IMR-90 (cell line): ENCODE measurements at regions not wholly inside any gene's neighbourhood (a gene's known extent, or its start where the extent isn't known, plus 50 kb on each side); places are given as distances from the start of the nearest gene placed in this dataset.

Source experiments
- ATAC-seq: fragments of 200-7000 bp; cut with Tn5 transposase; 2 replicates; pipeline ENCODE4 v1.9.1; 2020; ENCODE audit warnings: low read depth, mild to moderate bottlenecking, moderate library complexity
- BruUV-seq: library from RNA; stranded (reverse); fragments of 400-500 nt; replicated peaks from 2 replicates; lab custom pipeline; 2021; lab: Mats Ljungman, UMichigan
- CTCF ChIA-PET: fragments of 300-600 bp; formaldehyde crosslinking; extraction: SDS; loops from one replicate; lab custom pipeline; 2021; ENCODE audit warnings: antibody characterized with exemption; lab: Yijun Ruan, JAX
- POLR2A ChIA-PET: fragments of 300-600 bp; sonication (Branson Sonifier 250); formaldehyde crosslinking; loops from one replicate; lab custom pipeline; 2022; ENCODE audit warnings: antibody characterized with exemption; ENCODE audit not compliant: unreplicated experiment; lab: Charles Lee
- DNase-seq: peaks from one replicate; pipeline ENCODE4 v3.0.0; 2013
- H2AFZ ChIP-seq: replicated peaks from 2 replicates; pipeline ENCODE3; 2013; ENCODE audit warnings: low read length, mild to moderate bottlenecking; ENCODE audit not compliant: poor library complexity
- H2AK5ac ChIP-seq: 2 replicates; pipeline ENCODE4 v1.6.1; 2013; ENCODE audit warnings: low read depth, low read length, inconsistent platforms
- H2AK9ac ChIP-seq: replicated peaks from 2 replicates; pipeline ENCODE3; 2013; ENCODE audit warnings: mild to moderate bottlenecking, low read depth, low read length, moderate library complexity; ENCODE audit not compliant: poor library complexity
- H2BK120ac ChIP-seq: 2 replicates; pipeline ENCODE4 v1.6.1; 2013; ENCODE audit warnings: low read depth, low read length, inconsistent platforms
- H2BK15ac ChIP-seq: 3 replicates; pipeline ENCODE4 v1.6.1; 2013; ENCODE audit warnings: low read depth, low read length, inconsistent platforms
- H2BK20ac ChIP-seq: 2 replicates; pipeline ENCODE4 v1.6.1; 2013; ENCODE audit warnings: low read depth, mild to moderate bottlenecking, inconsistent platforms, low read length, moderate library complexity
- H2BK5ac ChIP-seq: 2 replicates; pipeline ENCODE4 v1.6.1; 2013; ENCODE audit warnings: mild to moderate bottlenecking, low read depth, low read length, inconsistent platforms; ENCODE audit not compliant: poor library complexity, severe bottlenecking
- H3K14ac ChIP-seq: replicated peaks from 2 replicates; pipeline ENCODE4 v1.6.1; 2013; ENCODE audit warnings: low read depth, low read length, inconsistent platforms
- H3K18ac ChIP-seq: 2 replicates; pipeline ENCODE4 v1.6.1; 2013; ENCODE audit warnings: low read depth, low read length, control low read depth
- H3K23ac ChIP-seq: 2 replicates; pipeline ENCODE4 v1.6.1; 2013; ENCODE audit warnings: low read depth, low read length, inconsistent platforms
- H3K27ac ChIP-seq: 2 replicates; pipeline ENCODE4 v1.5.1; 2013; ENCODE audit warnings: mild to moderate bottlenecking, control low read depth, low read length; ENCODE audit not compliant: insufficient read depth
- H3K27me3 ChIP-seq: 2 replicates; pipeline ENCODE4 v1.6.1; 2013; ENCODE audit warnings: low read length; ENCODE audit not compliant: control insufficient read depth, insufficient read depth
- H3K36me3 ChIP-seq: 2 replicates; pipeline ENCODE4 v1.6.1; 2013; ENCODE audit warnings: low read length, mixed read lengths; ENCODE audit not compliant: control insufficient read depth, insufficient read depth
- H3K4ac ChIP-seq: 2 replicates; pipeline ENCODE4 v1.6.1; 2013; ENCODE audit warnings: low read depth, low read length, inconsistent platforms
- H3K4me1 ChIP-seq: 2 replicates; pipeline ENCODE4 v1.6.1; 2013; ENCODE audit warnings: low read length, mixed read lengths; ENCODE audit not compliant: control insufficient read depth, insufficient read depth
- H3K4me2 ChIP-seq: 2 replicates; pipeline ENCODE4 v1.6.1; 2013; ENCODE audit warnings: low read depth, mild to moderate bottlenecking, control low read depth, low read length, moderate library complexity
- H3K4me3 ChIP-seq: 2 replicates; pipeline ENCODE4 v1.5.1; 2013; ENCODE audit warnings: low read depth, mild to moderate bottlenecking, control low read depth, low read length, moderate library complexity; ENCODE audit not compliant: insufficient read depth
- H3K56ac ChIP-seq: 2 replicates; pipeline ENCODE4 v1.6.1; 2013; ENCODE audit warnings: low read length, inconsistent platforms; ENCODE audit not compliant: insufficient read depth; ENCODE audit errors: extremely low read depth
- H3K79me1 ChIP-seq, 2 experiments: 2 replicates each; pipeline ENCODE4 v1.6.1; 2013; ENCODE audit warnings: low read length in 2 of 2, inconsistent platforms in 1 of 2, low read depth in 1 of 2
- H3K9ac ChIP-seq: 2 replicates; pipeline ENCODE4 v1.6.1; 2013; ENCODE audit warnings: low read depth, low read length, control low read depth
- H3K9me1 ChIP-seq: 2 replicates; pipeline ENCODE4 v1.6.1; 2013; ENCODE audit warnings: low read length, inconsistent platforms; ENCODE audit not compliant: insufficient read depth
- H3K9me3 ChIP-seq: 2 replicates; pipeline ENCODE4 v1.6.1; 2013; ENCODE audit warnings: low read length; ENCODE audit not compliant: control insufficient read depth, insufficient read depth
- H4K20me1 ChIP-seq: 2 replicates; pipeline ENCODE4 v1.6.1; 2013; ENCODE audit warnings: low read length, inconsistent platforms; ENCODE audit not compliant: insufficient read depth
- H4K5ac ChIP-seq: 2 replicates; pipeline ENCODE4 v1.6.1; 2013; ENCODE audit warnings: mild to moderate bottlenecking, low read depth, low read length, control low read depth
- H4K8ac ChIP-seq, 2 experiments: 2 replicates each; pipeline ENCODE4 v1.6.1; 2013; ENCODE audit warnings: low read depth in 2 of 2, low read length in 2 of 2, control low read depth in 1 of 2, inconsistent platforms in 1 of 2
- H4K91ac ChIP-seq: 2 replicates; pipeline ENCODE4 v1.6.1; 2013; ENCODE audit warnings: low read depth, low read length, inconsistent platforms; ENCODE audit not compliant: insufficient read depth
- ELK1 ChIP-seq: fragments of 150-350 bp; IDR thresholded peaks from 2 replicates; pipeline ENCODE4 v1.6.1; 2016; ENCODE audit warnings: low read depth, mild to moderate bottlenecking, low read length, moderate library complexity, borderline replicate concordance
- MAZ ChIP-seq: IDR thresholded peaks from 2 replicates; pipeline ENCODE4 v1.6.1; 2012; ENCODE audit warnings: low read depth, mild to moderate bottlenecking, low read length, improper control_type of control experiment, moderate library complexity, borderline replicate concordance
- NFE2L2 ChIP-seq: fragments of 150-350 bp; IDR thresholded peaks from 2 replicates; pipeline ENCODE4 v1.6.1; 2016; ENCODE audit warnings: low read depth, mild to moderate bottlenecking, low read length
- USF2 ChIP-seq: fragments of 150-350 bp; IDR thresholded peaks from 2 replicates; pipeline ENCODE4 v1.6.1; 2017; ENCODE audit warnings: mild to moderate bottlenecking, antibody characterized with exemption, low read length, low read depth
- WGBS, 2 experiments: methylation state at CpG; one replicate each; pipeline versions ENCODE4 v1.1.5 to v1.1.7; 2013; ENCODE audit warnings: missing lambda C conversion rate in 2 of 2; ENCODE audit not compliant: insufficient read length in 1 of 2; ENCODE audit errors: extremely low coverage in 2 of 2; 5-methylcytosine and 5-hydroxymethylcytosine counted together
- dilution Hi-C: fragments of 300-500 bp; cut with HindIII; formaldehyde crosslinking; loops from one replicate; pipeline ENCODE4 v1.14.3; 2018; ENCODE audit warnings: low sequenced_read_pairs; ENCODE audit not compliant: unreplicated experiment
- in situ Hi-C: fragments of 300-500 bp; cut with MboI; formaldehyde crosslinking; loops from 3 replicates; pipeline ENCODE4 v1.14.3; 2019; ENCODE audit warnings: low sequenced_read_pairs, inconsistent platforms, mixed read lengths
- intact Hi-C: fragments of 100-400 bp; cut with micrococcal nuclease; formaldehyde crosslinking; loops from 2 replicates; pipeline ENCODE4 v1.10.0; 2022

GRCh38 chr9:119477197-119477596 lies 108.0 kb upstream of the BRINP1 start:
- no CpG with 5 or more reads among the region's 7 CpGs for WGBS, 2 experiments
- DNase-seq (no peak), ATAC-seq (no peak)
- no peak overlapping the region for H2BK20ac ChIP-seq
- no peak overlapping the region for H2BK5ac ChIP-seq
- no peaks in the 10 kb centered on the region for H3K4me1 ChIP-seq
- H2AK5ac ChIP-seq = no peak overlapping the region
- H2BK15ac ChIP-seq = no peak overlapping the region
- H3K27me3 ChIP-seq = no peaks in the 10 kb centered on the region
- no peak overlapping the region for H3K4ac ChIP-seq
- ChIA-PET POLR2A (no interaction called here), CTCF (no interaction called here)
- no peak overlapping the region for H2AK9ac ChIP-seq
- no peak overlapping the region for H3K14ac ChIP-seq
- no peak overlapping the region for H3K9ac ChIP-seq
- no peak overlapping the region for H4K8ac ChIP-seq
- no peak overlapping the region for H3K27ac ChIP-seq
- BruUV-seq = no TSS peak
- no peak for TF ChIP-seq USF2
- no peak for TF ChIP-seq ELK1
- TF ChIP-seq MAZ = no peak
- TF ChIP-seq NFE2L2 = no peak
- no peak overlapping the region for H3K23ac ChIP-seq
- H4K20me1 ChIP-seq = no peaks in the 10 kb centered on the region
- H2BK120ac ChIP-seq = no peak overlapping the region
- in situ Hi-C loops = no loop called here
- H4K91ac ChIP-seq = no peak overlapping the region
- no peaks in the 10 kb centered on the region for H3K36me3 ChIP-seq
- intact Hi-C loops = no loop called here
- H3K9me1 ChIP-seq = no peaks in the 10 kb centered on the region
- dilution Hi-C loops = no loop called here
- H3K56ac ChIP-seq = no peak overlapping the region
- no peak overlapping the region for H3K18ac ChIP-seq
- H3K79me1 ChIP-seq = no peaks in the 10 kb centered on the region
- no peak overlapping the region for H4K5ac ChIP-seq
- H3K9me3 ChIP-seq = peaks cover 4% of the 10 kb centered on the region; the same call in 1 of the 2 replicates
- no peak overlapping the region for H3K4me3 ChIP-seq
- no peak overlapping the region for H2AFZ ChIP-seq
- no peak overlapping the region for H3K4me2 ChIP-seq
